Stomach (tissue), 4 donors: ENCODE measurements at regions not wholly inside any gene's neighbourhood (a gene's known extent, or its start where the extent isn't known, plus 50 kb on each side); places are given as distances from the start of the nearest gene placed in this dataset.

Experiments used
- EP300 ChIP-seq: sonication (generic); formaldehyde crosslinking; IDR thresholded peaks from one replicate; pipeline ENCODE4 v1.6.1; 2017; ENCODE audit warnings: antibody characterized with exemption
- POLR2A ChIP-seq, 4 donors: fragments of 450-650 bp; IDR thresholded peaks; one replicate each; pipeline ENCODE4 v1.6.1; 2016; ENCODE audit warnings: antibody characterized with exemption in 4 of 4, control low read depth in 2 of 4, mild to moderate bottlenecking in 1 of 4, moderate library complexity in 1 of 4
- POLR2AphosphoS5 ChIP-seq, 3 donors: sonication (generic); formaldehyde crosslinking; IDR thresholded peaks; one replicate each; pipeline ENCODE4 v1.6.1; 2016; ENCODE audit warnings: antibody characterized with exemption in 3 of 3
- TF ChIP-seq, protein P1 (sequence below), 7 experiments: fragments of 450-650 bp in 4 of 7; fragments of 200-600 bp in 3 of 7; sonication (generic) in 3 of 7; IDR thresholded peaks; one replicate each; pipeline ENCODE4 v1.5.1; 2016 to 2019; ENCODE audit warnings: antibody characterized with exemption in 7 of 7, control low read depth in 2 of 7, mild to moderate bottlenecking in 1 of 7

DNA sequence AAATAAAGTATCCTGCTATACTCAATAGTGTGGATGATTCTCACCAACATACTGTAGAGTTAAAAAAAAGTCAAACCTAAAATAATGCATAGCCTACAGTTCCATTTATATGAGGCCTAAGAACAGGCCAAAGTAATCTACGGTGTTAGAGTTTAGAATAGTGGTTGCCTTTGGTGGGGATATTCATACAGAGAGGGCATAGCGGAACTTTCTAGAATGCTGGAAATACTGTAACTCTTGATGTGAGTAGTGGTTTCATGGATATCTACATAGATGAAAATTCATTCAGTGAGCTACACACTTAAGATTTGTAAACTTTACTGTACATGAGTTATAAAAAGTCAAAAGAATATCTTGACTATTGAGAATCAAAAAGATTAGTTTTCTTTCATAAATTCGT is 349.9 kb upstream of the NFE2L3 start:
- TF ChIP-seq POLR2AphosphoS5 (IDR thresholded peaks at IDR 0.05) (no peak), EP300 (no peak), POLR2A (IDR thresholded peaks at IDR 0.05) (no peak)
- TF ChIP-seq, protein P1, sequence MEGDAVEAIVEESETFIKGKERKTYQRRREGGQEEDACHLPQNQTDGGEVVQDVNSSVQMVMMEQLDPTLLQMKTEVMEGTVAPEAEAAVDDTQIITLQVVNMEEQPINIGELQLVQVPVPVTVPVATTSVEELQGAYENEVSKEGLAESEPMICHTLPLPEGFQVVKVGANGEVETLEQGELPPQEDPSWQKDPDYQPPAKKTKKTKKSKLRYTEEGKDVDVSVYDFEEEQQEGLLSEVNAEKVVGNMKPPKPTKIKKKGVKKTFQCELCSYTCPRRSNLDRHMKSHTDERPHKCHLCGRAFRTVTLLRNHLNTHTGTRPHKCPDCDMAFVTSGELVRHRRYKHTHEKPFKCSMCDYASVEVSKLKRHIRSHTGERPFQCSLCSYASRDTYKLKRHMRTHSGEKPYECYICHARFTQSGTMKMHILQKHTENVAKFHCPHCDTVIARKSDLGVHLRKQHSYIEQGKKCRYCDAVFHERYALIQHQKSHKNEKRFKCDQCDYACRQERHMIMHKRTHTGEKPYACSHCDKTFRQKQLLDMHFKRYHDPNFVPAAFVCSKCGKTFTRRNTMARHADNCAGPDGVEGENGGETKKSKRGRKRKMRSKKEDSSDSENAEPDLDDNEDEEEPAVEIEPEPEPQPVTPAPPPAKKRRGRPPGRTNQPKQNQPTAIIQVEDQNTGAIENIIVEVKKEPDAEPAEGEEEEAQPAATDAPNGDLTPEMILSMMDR (IDR thresholded peaks at IDR 0.05): no peak
